Gastrocnemius medialis (tissue), 4 donors: ENCODE measurements at regions not wholly inside any gene's neighbourhood (a gene's known extent, or its start where the extent isn't known, plus 50 kb on each side); places are given as distances from the start of the nearest gene placed in this dataset.

ENCODE experiments used
- ATAC-seq, 2 donors: fragments of 150-250 bp; one replicate each; pipeline ENCODE4 v1.9.1; 2016
- DNase-seq, 2 donors: peaks; one replicate each; pipeline ENCODE4 v3.0.0-alpha.2; 2019
- H3K27ac ChIP-seq, 4 donors: fragments of 200-600 bp; sonication (generic); 1 replicate in 1 of 4; 2 replicates in 3 of 4; pipeline ENCODE4 v1.5.1; 2016 to 2018; ENCODE audit warnings: mild to moderate bottlenecking in 2 of 4, moderate library complexity in 1 of 4
- H3K27me3 ChIP-seq, 3 donors: fragments of 200-600 bp; sonication (generic) in 2 of 3; 1 replicate in 1 of 3; 2 replicates in 2 of 3; pipeline versions ENCODE4 v1.5.1 to v1.6.0; 2016 to 2019; ENCODE audit warnings: mild to moderate bottlenecking in 1 of 3, moderate library complexity in 1 of 3
- H3K36me3 ChIP-seq, 2 donors: fragments of 200-600 bp; sonication (generic) in 1 of 2; one replicate each; pipeline ENCODE4 v1.5.1; 2017 to 2018
- H3K4me1 ChIP-seq, 2 donors: fragments of 200-600 bp; sonication (generic) in 1 of 2; one replicate each; pipeline ENCODE4 v1.5.1; 2016 to 2017; ENCODE audit warnings: mild to moderate bottlenecking in 2 of 2
- H3K4me3 ChIP-seq, 4 donors: fragments of 200-600 bp; sonication (generic) in 3 of 4; 1 replicate in 1 of 4; 2 replicates in 3 of 4; pipeline ENCODE4 v1.5.1; 2016 to 2019; ENCODE audit warnings: mild to moderate bottlenecking in 2 of 4
- H3K9me3 ChIP-seq, 3 donors: fragments of 200-600 bp; sonication (generic) in 2 of 3; 1 replicate in 1 of 3; 2 replicates in 2 of 3; pipeline ENCODE4 v1.5.1; 2016 to 2019
- CTCF ChIP-seq, 5 experiments: fragments of 450-650 bp in 3 of 5; fragments of 200-600 bp in 2 of 5; sonication (generic) in 2 of 5; IDR thresholded peaks in 4 of 5; conservative IDR thresholded peaks in 1 of 5; 1 replicate in 4 of 5; 2 replicates in 1 of 5; pipeline ENCODE4 v1.5.1; 2016 to 2019; ENCODE audit warnings: antibody characterized with exemption in 5 of 5, mild to moderate bottlenecking in 3 of 5, moderate library complexity in 3 of 5
- POLR2A ChIP-seq, 2 donors: fragments of 450-650 bp; IDR thresholded peaks; one replicate each; pipeline ENCODE4 v1.6.1; 2017; ENCODE audit warnings: antibody characterized with exemption in 2 of 2, mild to moderate bottlenecking in 2 of 2, moderate library complexity in 2 of 2
- in situ Hi-C, 4 donors: fragments of 200-750 bp; cut with MboI; loops; one replicate each; pipeline versions ENCODE4 v1.15.0 to v1.8.0; 2017; ENCODE audit warnings: low sequenced_read_pairs in 4 of 4
- intact Hi-C: fragments of 100-400 bp; cut with DNase I; formaldehyde crosslinking; loops from one replicate; pipeline ENCODE4 v1.15.1; 2023; ENCODE audit warnings: low total_unique reads

- TF ChIP-seq POLR2A (IDR thresholded peaks at IDR 0.05) = no peak
- no peak for TF ChIP-seq CTCF (IDR thresholded peaks at IDR 0.05 in 4 of 5, conservative IDR thresholded peaks at IDR 0.05 in 1 of 5)
- ATAC-seq = no peak
- no peak overlapping the region for H3K4me3 ChIP-seq
- H3K9me3 ChIP-seq = no peaks in the 10 kb centered on the region
- intact Hi-C loops = no loop called here
- no peak for DNase-seq
- H3K4me1 ChIP-seq = no peaks in the 10 kb centered on the region
- no peaks in the 10 kb centered on the region for H3K36me3 ChIP-seq
- H3K27ac ChIP-seq = no peak overlapping the region
- in situ Hi-C loops = no loop called here
- no peaks in the 10 kb centered on the region for H3K27me3 ChIP-seq
Observed at GRCh38 chr12:77167801-77168200, 102.4 kb upstream of the E2F7 start.

GRCh38 chr12:77166696-77167095 is 101.3 kb upstream of the E2F7 start:
- Histone ChIP-seq H3K4me3 (no peak overlapping the region), H3K9me3 (no peaks in the 10 kb centered on the region), H3K36me3 (no peaks in the 10 kb centered on the region), H3K27me3 (no peaks in the 10 kb centered on the region), H3K4me1 (no peaks in the 10 kb centered on the region), H3K27ac (no peak overlapping the region)
- ATAC-seq (no peak), DNase-seq (no peak)
- in situ Hi-C loops (no loop called here), intact Hi-C loops (no loop called here)
- TF ChIP-seq CTCF (IDR thresholded peaks at IDR 0.05 in 4 of 5, conservative IDR thresholded peaks at IDR 0.05 in 1 of 5) = no peak
- TF ChIP-seq POLR2A (IDR thresholded peaks at IDR 0.05) = no peak

GRCh38 chr12:77163074-77164038 is 98.0 kb upstream of the E2F7 start:
- TF ChIP-seq CTCF (IDR thresholded peaks at IDR 0.05 in 4 of 5, conservative IDR thresholded peaks at IDR 0.05 in 1 of 5) (no peak), POLR2A (IDR thresholded peaks at IDR 0.05) (no peak)
- DNase-seq (no peak), ATAC-seq (no peak)
- Histone ChIP-seq H3K9me3 (no peaks in the 10 kb centered on the region), H3K4me3 (no peak overlapping the region), H3K36me3 (no peaks in the 10 kb centered on the region), H3K27ac (no peak overlapping the region), H3K4me1 (no peaks in the 10 kb centered on the region), H3K27me3 (no peaks in the 10 kb centered on the region)
- intact Hi-C loops (no loop called here), in situ Hi-C loops (no loop called here)

- no peak for TF ChIP-seq POLR2A (IDR thresholded peaks at IDR 0.05)
- TF ChIP-seq CTCF (IDR thresholded peaks at IDR 0.05 in 4 of 5, conservative IDR thresholded peaks at IDR 0.05 in 1 of 5) = no peak
- no peak overlapping the region for H3K27ac ChIP-seq
- DNase-seq = no peak
- no peaks in the 10 kb centered on the region for H3K36me3 ChIP-seq
- in situ Hi-C loops (no loop called here), intact Hi-C loops (no loop called here)
- H3K27me3 ChIP-seq = no peaks in the 10 kb centered on the region
- H3K9me3 ChIP-seq = no peaks in the 10 kb centered on the region
- no peak for ATAC-seq
- H3K4me3 ChIP-seq = no peak overlapping the region
- H3K4me1 ChIP-seq = no peaks in the 10 kb centered on the region
Observed at GRCh38 chr12:77161944-77162343, 96.6 kb upstream of the E2F7 start.
